HCT116 (cell line): ENCODE measurements at regions not wholly inside any gene's neighbourhood (a gene's known extent, or its start where the extent isn't known, plus 50 kb on each side); places are given as distances from the start of the nearest gene placed in this dataset.

ENCODE experiments used
- YY1 ChIP-seq: IDR thresholded peaks from 2 replicates; pipeline ENCODE4 v1.6.1; 2011; ENCODE audit warnings: low read length, low read depth, moderate library complexity, mild to moderate bottlenecking; ENCODE audit not compliant: insufficient replicate concordance; ENCODE audit errors: extremely low read depth
- TF ChIP-seq, protein P1 (sequence below), 3 experiments: fragments of 200-600 bp in 1 of 3; sonication (generic) in 1 of 3; IDR thresholded peaks in 2 of 3; conservative IDR thresholded peaks in 1 of 3; 2 replicates each; pipeline ENCODE4 v1.5.1; 2012 to 2017; ENCODE audit warnings: low read depth in 2 of 3, low read length in 2 of 3, antibody characterized with exemption in 1 of 3, borderline replicate concordance in 1 of 3, control low read depth in 1 of 3, mild to moderate bottlenecking in 1 of 3, mixed read lengths in 1 of 3, mixed run types in 1 of 3, moderate library complexity in 1 of 3; ENCODE audit not compliant: insufficient read depth in 1 of 3

DNA sequence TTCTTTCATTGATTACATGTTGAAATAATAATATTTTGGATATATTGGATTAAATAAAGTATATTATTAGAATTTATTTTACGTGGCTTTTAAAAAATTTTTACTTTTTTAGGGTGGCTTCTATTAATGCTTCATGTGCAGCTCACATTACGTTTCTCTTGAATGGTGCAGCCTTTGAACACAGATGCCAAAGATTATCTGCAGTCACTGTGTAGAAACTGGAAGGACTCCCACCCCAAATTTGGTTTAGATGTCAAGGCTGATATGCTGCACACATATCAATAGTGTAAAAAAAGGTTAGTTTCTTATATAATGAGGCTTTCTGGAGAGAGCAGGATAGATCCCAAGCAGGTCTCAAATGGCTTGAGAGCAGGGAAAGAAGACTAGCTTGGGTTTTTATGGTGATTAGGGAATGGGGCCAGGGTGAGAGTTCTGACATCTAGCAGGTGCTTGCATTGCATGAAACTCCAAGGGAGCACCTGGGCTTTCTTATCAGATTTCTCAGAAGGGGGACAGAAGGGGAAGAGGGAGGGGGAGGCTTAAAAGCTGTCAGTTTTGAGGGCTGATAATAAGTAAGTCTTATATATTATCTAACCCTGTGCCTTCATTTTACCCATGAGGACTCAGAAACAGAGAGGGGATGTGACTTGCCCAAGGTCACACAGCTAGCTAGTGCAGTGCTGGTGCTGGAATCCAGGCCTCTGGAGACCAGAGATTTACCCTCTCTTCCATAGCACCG, 89.6 kb downstream of the CHST2 start:
- TF ChIP-seq YY1: no peak
- TF ChIP-seq, protein P1, sequence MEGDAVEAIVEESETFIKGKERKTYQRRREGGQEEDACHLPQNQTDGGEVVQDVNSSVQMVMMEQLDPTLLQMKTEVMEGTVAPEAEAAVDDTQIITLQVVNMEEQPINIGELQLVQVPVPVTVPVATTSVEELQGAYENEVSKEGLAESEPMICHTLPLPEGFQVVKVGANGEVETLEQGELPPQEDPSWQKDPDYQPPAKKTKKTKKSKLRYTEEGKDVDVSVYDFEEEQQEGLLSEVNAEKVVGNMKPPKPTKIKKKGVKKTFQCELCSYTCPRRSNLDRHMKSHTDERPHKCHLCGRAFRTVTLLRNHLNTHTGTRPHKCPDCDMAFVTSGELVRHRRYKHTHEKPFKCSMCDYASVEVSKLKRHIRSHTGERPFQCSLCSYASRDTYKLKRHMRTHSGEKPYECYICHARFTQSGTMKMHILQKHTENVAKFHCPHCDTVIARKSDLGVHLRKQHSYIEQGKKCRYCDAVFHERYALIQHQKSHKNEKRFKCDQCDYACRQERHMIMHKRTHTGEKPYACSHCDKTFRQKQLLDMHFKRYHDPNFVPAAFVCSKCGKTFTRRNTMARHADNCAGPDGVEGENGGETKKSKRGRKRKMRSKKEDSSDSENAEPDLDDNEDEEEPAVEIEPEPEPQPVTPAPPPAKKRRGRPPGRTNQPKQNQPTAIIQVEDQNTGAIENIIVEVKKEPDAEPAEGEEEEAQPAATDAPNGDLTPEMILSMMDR (IDR thresholded peaks at IDR 0.05 in 2 of 3, conservative IDR thresholded peaks at IDR 0.05 in 1 of 3; ENCODE audit: borderline replicate concordance in 1 of 3, insufficient read depth in 1 of 3, low read depth in 2 of 3, low read length in 2 of 3): no peak
